ENCODE measurements at regions not wholly inside any gene's neighbourhood (a gene's known extent, or its start where the extent isn't known, plus 50 kb on each side); places are given as distances from the start of the nearest gene placed in this dataset.

DNA sequence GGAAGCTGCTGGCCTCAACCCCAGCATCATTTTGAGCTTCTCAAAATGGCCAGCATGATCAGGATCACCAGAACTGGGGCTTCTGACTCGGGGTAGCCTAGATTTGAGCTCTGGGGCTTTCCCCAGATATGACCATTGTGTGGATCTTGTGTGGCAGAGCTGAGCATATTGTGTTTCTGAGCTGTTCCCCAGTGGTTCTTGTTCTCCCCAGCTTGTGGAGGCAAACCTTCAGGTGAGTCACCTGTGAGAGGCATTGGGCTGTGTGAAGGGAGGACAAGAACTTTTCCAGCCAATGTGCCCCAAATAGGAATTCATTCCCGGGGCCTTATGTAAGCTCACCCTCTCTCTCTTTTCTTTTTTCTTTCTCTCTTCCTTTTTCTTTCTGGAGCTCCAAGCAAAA, 80.7 kb upstream of the PITX1 start:
- H3K4me1 ChIP-seq = no peaks in the 10 kb centered on the region

DNA sequence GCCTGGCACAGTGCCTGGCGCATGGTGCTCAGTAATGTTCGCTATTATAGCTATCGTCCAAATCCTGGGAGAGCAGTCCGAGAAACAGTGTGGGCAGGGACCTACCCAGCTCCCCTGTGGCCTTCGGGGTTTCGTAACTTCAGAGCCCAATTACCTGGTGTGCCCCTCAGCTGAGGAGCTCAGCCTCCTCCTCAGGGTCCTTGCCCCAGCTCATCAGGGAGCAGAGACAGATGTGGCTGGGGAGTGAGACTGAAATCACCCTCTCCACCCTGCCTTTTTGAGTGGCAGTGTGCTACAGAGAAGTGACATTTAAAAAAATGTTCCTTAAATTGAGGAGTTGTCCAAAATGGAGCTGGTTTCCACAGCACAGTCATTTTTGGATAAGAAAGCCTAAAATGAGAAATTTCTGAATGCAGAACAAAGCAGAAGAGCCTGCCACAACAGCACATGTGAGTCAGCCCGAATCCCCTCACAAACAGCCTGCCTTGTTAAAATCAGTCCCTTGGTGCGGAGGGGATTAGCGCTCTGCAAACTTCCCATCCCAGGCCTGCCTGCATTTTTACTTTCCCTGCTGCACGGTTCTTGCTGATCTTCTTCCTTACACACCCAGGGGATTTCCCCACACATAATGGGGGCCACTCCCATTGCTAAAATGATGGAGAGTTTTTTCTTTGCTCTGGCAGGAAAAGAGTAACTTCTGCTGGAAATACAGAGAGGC, 78.1 kb upstream of the PITX1 start:
- no peak overlapping the region for H3K4me3 ChIP-seq
- intact Hi-C loops (cut with micrococcal nuclease) = no loop called here
- H3K27ac ChIP-seq (replicated peaks) = no peak overlapping the region
- H3K36me3 ChIP-seq = no peaks in the 10 kb centered on the region
- no peaks in the 10 kb centered on the region for H3K4me1 ChIP-seq
- TF ChIP-seq, protein P1, sequence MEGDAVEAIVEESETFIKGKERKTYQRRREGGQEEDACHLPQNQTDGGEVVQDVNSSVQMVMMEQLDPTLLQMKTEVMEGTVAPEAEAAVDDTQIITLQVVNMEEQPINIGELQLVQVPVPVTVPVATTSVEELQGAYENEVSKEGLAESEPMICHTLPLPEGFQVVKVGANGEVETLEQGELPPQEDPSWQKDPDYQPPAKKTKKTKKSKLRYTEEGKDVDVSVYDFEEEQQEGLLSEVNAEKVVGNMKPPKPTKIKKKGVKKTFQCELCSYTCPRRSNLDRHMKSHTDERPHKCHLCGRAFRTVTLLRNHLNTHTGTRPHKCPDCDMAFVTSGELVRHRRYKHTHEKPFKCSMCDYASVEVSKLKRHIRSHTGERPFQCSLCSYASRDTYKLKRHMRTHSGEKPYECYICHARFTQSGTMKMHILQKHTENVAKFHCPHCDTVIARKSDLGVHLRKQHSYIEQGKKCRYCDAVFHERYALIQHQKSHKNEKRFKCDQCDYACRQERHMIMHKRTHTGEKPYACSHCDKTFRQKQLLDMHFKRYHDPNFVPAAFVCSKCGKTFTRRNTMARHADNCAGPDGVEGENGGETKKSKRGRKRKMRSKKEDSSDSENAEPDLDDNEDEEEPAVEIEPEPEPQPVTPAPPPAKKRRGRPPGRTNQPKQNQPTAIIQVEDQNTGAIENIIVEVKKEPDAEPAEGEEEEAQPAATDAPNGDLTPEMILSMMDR (IDR thresholded peaks at IDR 0.05; ENCODE audit: borderline replicate concordance) = no peak
- no peaks in the 10 kb centered on the region for H3K9me3 ChIP-seq (replicated peaks)
- peaks cover 50% of the 10 kb centered on the region for H3K27me3 ChIP-seq (ENCODE audit: low read depth)
- DNase-seq = no peak

More for the DNA sequence above, 80.7 kb upstream of the PITX1 start:
- intact Hi-C loops (cut with micrococcal nuclease) = no loop called here
- H3K36me3 ChIP-seq = no peaks in the 10 kb centered on the region
- DNase-seq = no peak
- no peak overlapping the region for H3K4me3 ChIP-seq
- TF ChIP-seq, protein P1 (IDR thresholded peaks at IDR 0.05; ENCODE audit: borderline replicate concordance) = no peak
- H3K9me3 ChIP-seq (replicated peaks) = no peaks in the 10 kb centered on the region
- peaks cover 39% of the 10 kb centered on the region for H3K27me3 ChIP-seq (ENCODE audit: low read depth)
- H3K27ac ChIP-seq (replicated peaks) = no peak overlapping the region

DNA sequence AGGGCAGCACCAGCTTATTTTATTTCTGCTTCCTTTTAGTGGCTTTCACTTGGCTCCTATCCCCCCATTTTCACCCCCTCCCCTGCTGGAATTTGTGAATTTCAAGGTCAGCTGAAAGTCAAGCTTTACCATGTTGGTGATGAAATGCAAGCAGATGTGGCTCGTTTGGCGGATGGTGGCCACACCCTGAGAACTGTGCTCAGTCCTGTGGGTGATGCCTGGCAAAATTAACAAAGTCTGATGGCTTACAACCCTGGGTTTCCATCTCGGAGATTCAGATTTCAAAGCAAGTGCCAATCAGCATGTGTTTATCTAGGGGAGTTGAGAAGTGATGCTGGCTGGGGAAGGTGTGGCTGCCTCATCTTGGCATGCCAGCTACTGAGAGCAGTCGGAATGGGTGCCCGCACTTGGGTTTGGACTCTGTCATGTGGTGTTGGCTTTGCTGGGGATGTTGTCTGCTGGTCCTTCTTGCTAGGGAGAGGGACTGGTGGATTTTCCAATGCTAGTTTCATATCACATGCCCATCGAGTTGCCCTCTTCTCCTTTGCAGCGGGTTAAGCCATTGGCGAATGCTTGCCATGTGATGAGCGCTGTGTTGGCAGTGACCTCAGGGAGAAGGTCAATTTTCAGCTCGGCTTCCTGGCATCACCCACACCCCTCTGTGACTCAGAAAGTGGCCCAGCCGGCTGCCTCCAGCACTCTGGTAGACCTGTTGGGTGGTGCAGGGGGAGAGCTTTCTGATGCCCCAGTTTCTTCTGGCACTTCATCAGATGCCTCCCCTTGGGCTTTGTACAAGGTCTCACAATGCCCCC, 77.0 kb upstream of the PITX1 start:
- H3K27ac ChIP-seq (replicated peaks) = no peak overlapping the region
- intact Hi-C loops (cut with micrococcal nuclease) = no loop called here
- peaks cover 62% of the 10 kb centered on the region for H3K27me3 ChIP-seq (ENCODE audit: low read depth)
- DNase-seq = no peak
- H3K4me1 ChIP-seq = no peaks in the 10 kb centered on the region
- no peak overlapping the region for H3K4me3 ChIP-seq
- TF ChIP-seq, protein P1 (IDR thresholded peaks at IDR 0.05; ENCODE audit: borderline replicate concordance) = no peak
- H3K36me3 ChIP-seq = no peaks in the 10 kb centered on the region
- peaks cover 3% of the 10 kb centered on the region for H3K9me3 ChIP-seq (replicated peaks)

DNA sequence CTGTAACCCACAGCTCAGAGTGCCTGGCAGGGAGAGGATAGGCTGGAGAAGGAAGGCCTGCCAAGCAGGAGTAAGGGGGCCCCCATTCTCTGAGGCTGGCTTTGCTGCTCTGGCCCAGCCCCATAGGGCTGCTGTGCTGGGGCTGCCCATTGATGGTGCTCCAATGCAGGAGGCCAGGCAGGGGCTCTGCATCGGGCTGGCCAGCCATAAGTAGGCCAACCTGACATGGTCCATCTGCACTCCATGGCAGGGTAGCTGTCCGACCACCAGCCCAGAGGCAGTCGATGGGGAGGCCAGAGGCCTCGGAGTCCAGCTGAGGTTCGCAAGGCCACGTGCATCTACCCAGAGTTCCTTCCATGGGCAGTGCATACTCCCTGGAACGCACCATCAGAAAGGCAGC, 75.0 kb upstream of the PITX1 start:
- H3K36me3 ChIP-seq = no peaks in the 10 kb centered on the region
- DNase-seq = no peak
- intact Hi-C loops (cut with micrococcal nuclease) = no loop called here

DNA sequence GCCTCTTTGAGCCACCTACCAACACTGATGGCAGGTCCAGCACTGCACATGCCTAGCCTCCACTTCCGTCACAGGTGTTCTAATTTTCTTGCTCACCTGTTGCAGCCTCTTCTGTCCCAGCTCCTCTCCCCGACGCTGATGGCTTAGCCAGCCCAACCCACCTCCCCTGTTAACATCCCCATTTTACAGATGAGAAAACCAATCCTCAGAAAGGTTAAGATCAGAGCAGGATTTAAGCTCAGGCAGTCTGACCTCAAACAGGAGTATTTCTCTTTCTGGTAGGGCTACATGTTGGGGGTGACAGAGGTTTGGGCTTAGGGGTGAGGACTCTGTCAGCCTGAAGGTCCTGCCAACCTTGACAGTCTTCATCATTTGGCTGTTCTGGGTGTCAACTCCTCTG, 74.5 kb upstream of the PITX1 start:
- Histone ChIP-seq H3K27me3 (ENCODE audit: low read depth) (peaks cover 71% of the 10 kb centered on the region), H3K4me1 (no peaks in the 10 kb centered on the region), H3K4me3 (no peak overlapping the region), H3K27ac (replicated peaks) (no peak overlapping the region), H3K9me3 (replicated peaks) (peaks cover 3% of the 10 kb centered on the region), H3K36me3 (no peaks in the 10 kb centered on the region)
- TF ChIP-seq, protein P1 (IDR thresholded peaks at IDR 0.05; ENCODE audit: borderline replicate concordance) = no peak
- DNase-seq = no peak
- intact Hi-C loops (cut with micrococcal nuclease) = no loop called here

More for the DNA sequence above, 75.0 kb upstream of the PITX1 start:
- H3K27ac ChIP-seq (replicated peaks) = no peak overlapping the region
- H3K4me1 ChIP-seq = no peaks in the 10 kb centered on the region
- no peak overlapping the region for H3K4me3 ChIP-seq
- TF ChIP-seq, protein P1 (IDR thresholded peaks at IDR 0.05; ENCODE audit: borderline replicate concordance) = no peak
- peaks cover 3% of the 10 kb centered on the region for H3K9me3 ChIP-seq (replicated peaks)
- peaks cover 69% of the 10 kb centered on the region for H3K27me3 ChIP-seq (ENCODE audit: low read depth)

All from left ventricle myocardium inferior (tissue), 1 donor.